ENCODE measurements at regions not wholly inside any gene's neighbourhood (a gene's known extent, or its start where the extent isn't known, plus 50 kb on each side); places are given as distances from the start of the nearest gene placed in this dataset.

GRCh38 chr9:86706391-86706790, 240.9 kb downstream of the GAS1 start:
- H3K4me3 ChIP-seq (replicated peaks in 1 of 4; ENCODE audit: control extremely low read depth in 1 of 4, insufficient read depth in 1 of 4, low read depth in 3 of 4, low read length in 4 of 4): no peak overlapping the region
- no peaks in the 10 kb centered on the region for H3K4me1 ChIP-seq (ENCODE audit: control insufficient read depth, extremely low read depth, insufficient read depth, low read length)
- DNase-seq (ENCODE audit: low read depth in 2 of 2): peak in 1 of 2 donors; percentile 76

GRCh38 chr9:86705490-86705889, 241.8 kb downstream of the GAS1 start:
- H3K4me3 ChIP-seq (replicated peaks in 1 of 4; ENCODE audit: control extremely low read depth in 1 of 4, insufficient read depth in 1 of 4, low read depth in 3 of 4, low read length in 4 of 4): no peak overlapping the region
- no peak overlapping the region for H3K27ac ChIP-seq (ENCODE audit: insufficient read depth, low read length)
- H3K4me2 ChIP-seq (ENCODE audit: extremely low read depth, insufficient read depth, low read length): no peak overlapping the region
- no peaks in the 10 kb centered on the region for H3K27me3 ChIP-seq (ENCODE audit: control insufficient read depth, insufficient read depth, low read length)
- no peak overlapping the region for H2AFZ ChIP-seq (ENCODE audit: low read length)
- DNase-seq (ENCODE audit: low read depth in 2 of 2): no peak
- H3K36me3 ChIP-seq (ENCODE audit: control insufficient read depth, insufficient read depth, low read length): no peaks in the 10 kb centered on the region
- no peaks in the 10 kb centered on the region for H3K9me3 ChIP-seq (ENCODE audit: control insufficient read depth, insufficient read depth, low read depth, low read length)
- no peaks in the 10 kb centered on the region for H3K4me1 ChIP-seq (ENCODE audit: control insufficient read depth, extremely low read depth, insufficient read depth, low read length)
- no peak overlapping the region for H3K9ac ChIP-seq (ENCODE audit: insufficient read depth, low read length)
- TF ChIP-seq, protein P1, sequence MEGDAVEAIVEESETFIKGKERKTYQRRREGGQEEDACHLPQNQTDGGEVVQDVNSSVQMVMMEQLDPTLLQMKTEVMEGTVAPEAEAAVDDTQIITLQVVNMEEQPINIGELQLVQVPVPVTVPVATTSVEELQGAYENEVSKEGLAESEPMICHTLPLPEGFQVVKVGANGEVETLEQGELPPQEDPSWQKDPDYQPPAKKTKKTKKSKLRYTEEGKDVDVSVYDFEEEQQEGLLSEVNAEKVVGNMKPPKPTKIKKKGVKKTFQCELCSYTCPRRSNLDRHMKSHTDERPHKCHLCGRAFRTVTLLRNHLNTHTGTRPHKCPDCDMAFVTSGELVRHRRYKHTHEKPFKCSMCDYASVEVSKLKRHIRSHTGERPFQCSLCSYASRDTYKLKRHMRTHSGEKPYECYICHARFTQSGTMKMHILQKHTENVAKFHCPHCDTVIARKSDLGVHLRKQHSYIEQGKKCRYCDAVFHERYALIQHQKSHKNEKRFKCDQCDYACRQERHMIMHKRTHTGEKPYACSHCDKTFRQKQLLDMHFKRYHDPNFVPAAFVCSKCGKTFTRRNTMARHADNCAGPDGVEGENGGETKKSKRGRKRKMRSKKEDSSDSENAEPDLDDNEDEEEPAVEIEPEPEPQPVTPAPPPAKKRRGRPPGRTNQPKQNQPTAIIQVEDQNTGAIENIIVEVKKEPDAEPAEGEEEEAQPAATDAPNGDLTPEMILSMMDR (conservative IDR thresholded peaks at IDR 0.05 in 1 of 2, IDR thresholded peaks at IDR 0.05 in 1 of 2; ENCODE audit: low read depth in 1 of 2, low read length in 2 of 2): no peak
- no peak for TF ChIP-seq EZH2 (IDR thresholded peaks at IDR 0.05; ENCODE audit: low read length, missing control alignments)
- no peaks in the 10 kb centered on the region for H3K79me2 ChIP-seq (ENCODE audit: control insufficient read depth, insufficient read depth, low read length)
- no peaks in the 10 kb centered on the region for H4K20me1 ChIP-seq (ENCODE audit: control insufficient read depth, extremely low read depth, insufficient read depth, low read length)

More at GRCh38 chr9:86706391-86706790, 240.9 kb downstream of the GAS1 start:
- H3K27ac ChIP-seq (ENCODE audit: insufficient read depth, low read length): no peak overlapping the region
- H4K20me1 ChIP-seq (ENCODE audit: control insufficient read depth, extremely low read depth, insufficient read depth, low read length): no peaks in the 10 kb centered on the region
- no peak overlapping the region for H2AFZ ChIP-seq (ENCODE audit: low read length)
- no peak overlapping the region for H3K4me2 ChIP-seq (ENCODE audit: extremely low read depth, insufficient read depth, low read length)
- H3K9me3 ChIP-seq (ENCODE audit: control insufficient read depth, insufficient read depth, low read depth, low read length): no peaks in the 10 kb centered on the region
- H3K79me2 ChIP-seq (ENCODE audit: control insufficient read depth, insufficient read depth, low read length): no peaks in the 10 kb centered on the region
- H3K9ac ChIP-seq (ENCODE audit: insufficient read depth, low read length): no peak overlapping the region
- no peaks in the 10 kb centered on the region for H3K27me3 ChIP-seq (ENCODE audit: control insufficient read depth, insufficient read depth, low read length)
- no peaks in the 10 kb centered on the region for H3K36me3 ChIP-seq (ENCODE audit: control insufficient read depth, insufficient read depth, low read length)
- TF ChIP-seq, protein P1 (conservative IDR thresholded peaks at IDR 0.05 in 1 of 2, IDR thresholded peaks at IDR 0.05 in 1 of 2; ENCODE audit: low read depth in 1 of 2, low read length in 2 of 2): no peak
- TF ChIP-seq EZH2 (IDR thresholded peaks at IDR 0.05; ENCODE audit: low read length, missing control alignments): no peak

DNA sequence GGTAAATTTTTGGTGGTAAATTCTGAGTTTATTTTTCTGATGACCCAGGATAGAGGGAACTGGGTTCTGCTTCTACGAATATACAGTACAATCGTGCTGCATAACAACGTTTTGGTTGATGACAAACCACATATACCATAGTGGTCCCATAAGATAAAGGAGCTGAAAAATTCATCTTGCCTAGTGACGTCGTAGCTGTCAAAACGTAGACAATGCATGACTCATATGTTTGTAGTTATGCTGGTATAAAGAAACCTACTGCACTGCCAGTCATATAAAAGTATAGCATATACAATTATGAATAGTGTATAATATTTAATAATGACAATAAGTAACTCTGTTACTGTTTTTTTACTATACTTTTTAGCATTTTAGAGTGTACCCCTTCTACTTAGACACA, 244.0 kb downstream of the GAS1 start:
- no peaks in the 10 kb centered on the region for H4K20me1 ChIP-seq (ENCODE audit: control insufficient read depth, extremely low read depth, insufficient read depth, low read length)
- H3K9ac ChIP-seq (ENCODE audit: insufficient read depth, low read length): no peak overlapping the region
- H2AFZ ChIP-seq (ENCODE audit: low read length): no peak overlapping the region
- H3K9me3 ChIP-seq (ENCODE audit: control insufficient read depth, insufficient read depth, low read depth, low read length): no peaks in the 10 kb centered on the region
- TF ChIP-seq EZH2 (IDR thresholded peaks at IDR 0.05; ENCODE audit: low read length, missing control alignments): no peak
- TF ChIP-seq, protein P1 (conservative IDR thresholded peaks at IDR 0.05 in 1 of 2, IDR thresholded peaks at IDR 0.05 in 1 of 2; ENCODE audit: low read depth in 1 of 2, low read length in 2 of 2): no peak
- no peaks in the 10 kb centered on the region for H3K36me3 ChIP-seq (ENCODE audit: control insufficient read depth, insufficient read depth, low read length)
- no peak overlapping the region for H3K4me3 ChIP-seq (replicated peaks in 1 of 4; ENCODE audit: control extremely low read depth in 1 of 4, insufficient read depth in 1 of 4, low read depth in 3 of 4, low read length in 4 of 4)
- H3K27me3 ChIP-seq (ENCODE audit: control insufficient read depth, insufficient read depth, low read length): no peaks in the 10 kb centered on the region
- DNase-seq (ENCODE audit: low read depth in 2 of 2): peak; percentile 51 to 56
- no peaks in the 10 kb centered on the region for H3K79me2 ChIP-seq (ENCODE audit: control insufficient read depth, insufficient read depth, low read length)
- H3K27ac ChIP-seq (ENCODE audit: insufficient read depth, low read length): no peak overlapping the region
- H3K4me1 ChIP-seq (ENCODE audit: control insufficient read depth, extremely low read depth, insufficient read depth, low read length): no peaks in the 10 kb centered on the region
- H3K4me2 ChIP-seq (ENCODE audit: extremely low read depth, insufficient read depth, low read length): no peak overlapping the region

Data from fibroblast of lung (primary cell).